ENCODE measurements at regions not wholly inside any gene's neighbourhood (a gene's known extent, or its start where the extent isn't known, plus 50 kb on each side); places are given as distances from the start of the nearest gene placed in this dataset.

- TF ChIP-seq, protein P1, sequence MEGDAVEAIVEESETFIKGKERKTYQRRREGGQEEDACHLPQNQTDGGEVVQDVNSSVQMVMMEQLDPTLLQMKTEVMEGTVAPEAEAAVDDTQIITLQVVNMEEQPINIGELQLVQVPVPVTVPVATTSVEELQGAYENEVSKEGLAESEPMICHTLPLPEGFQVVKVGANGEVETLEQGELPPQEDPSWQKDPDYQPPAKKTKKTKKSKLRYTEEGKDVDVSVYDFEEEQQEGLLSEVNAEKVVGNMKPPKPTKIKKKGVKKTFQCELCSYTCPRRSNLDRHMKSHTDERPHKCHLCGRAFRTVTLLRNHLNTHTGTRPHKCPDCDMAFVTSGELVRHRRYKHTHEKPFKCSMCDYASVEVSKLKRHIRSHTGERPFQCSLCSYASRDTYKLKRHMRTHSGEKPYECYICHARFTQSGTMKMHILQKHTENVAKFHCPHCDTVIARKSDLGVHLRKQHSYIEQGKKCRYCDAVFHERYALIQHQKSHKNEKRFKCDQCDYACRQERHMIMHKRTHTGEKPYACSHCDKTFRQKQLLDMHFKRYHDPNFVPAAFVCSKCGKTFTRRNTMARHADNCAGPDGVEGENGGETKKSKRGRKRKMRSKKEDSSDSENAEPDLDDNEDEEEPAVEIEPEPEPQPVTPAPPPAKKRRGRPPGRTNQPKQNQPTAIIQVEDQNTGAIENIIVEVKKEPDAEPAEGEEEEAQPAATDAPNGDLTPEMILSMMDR (IDR thresholded peaks at IDR 0.05) = no peak
- TF ChIP-seq POLR2A (IDR thresholded peaks at IDR 0.05) = no peak
These were observed 79.9 kb upstream of the SATB1 start for GRCh38 chr3:18505056-18505455.

Data from ovary (tissue), 3 donors.